Osteoblast (primary cell): ENCODE measurements at regions not wholly inside any gene's neighbourhood (a gene's known extent, or its start where the extent isn't known, plus 50 kb on each side); places are given as distances from the start of the nearest gene placed in this dataset.

Experiments
- DNase-seq: peaks from one replicate; pipeline ENCODE4 v3.0.0; 2011; ENCODE audit warnings: low spot score, mixed read lengths; ENCODE audit not compliant: insufficient read length; ENCODE audit errors: missing footprints
- H2AFZ ChIP-seq: 2 replicates; pipeline ENCODE4 v1.6.0; 2011; ENCODE audit warnings: mild to moderate bottlenecking, low read length
- H3K27ac ChIP-seq: 2 replicates; pipeline ENCODE4 v1.5.1; 2011; ENCODE audit warnings: mild to moderate bottlenecking, low read depth, low read length, moderate library complexity
- H3K27me3 ChIP-seq: 2 replicates; pipeline ENCODE4 v1.6.0; 2012; ENCODE audit warnings: mild to moderate bottlenecking, control low read depth, inconsistent platforms, low read length, moderate library complexity; ENCODE audit not compliant: insufficient read depth
- H3K36me3 ChIP-seq: 2 replicates; pipeline ENCODE4 v1.5.1; 2011; ENCODE audit warnings: mild to moderate bottlenecking, low read length, control low read depth, moderate library complexity; ENCODE audit not compliant: insufficient read depth
- H3K4me1 ChIP-seq: 2 replicates; pipeline ENCODE4 v1.5.1; 2011; ENCODE audit warnings: mild to moderate bottlenecking, low read length, control low read depth, moderate library complexity; ENCODE audit not compliant: insufficient read depth
- H3K4me2 ChIP-seq: 2 replicates; pipeline ENCODE4 v1.6.0; 2011; ENCODE audit warnings: mild to moderate bottlenecking, low read length; ENCODE audit not compliant: insufficient read depth
- H3K4me3 ChIP-seq: fragments of 200-600 bp; sonication (generic); 3 replicates; pipeline ENCODE4 v1.5.1; 2012; ENCODE audit warnings: mild to moderate bottlenecking, low read length, inconsistent platforms; ENCODE audit not compliant: insufficient read depth
- H3K79me2 ChIP-seq: 2 replicates; pipeline ENCODE4 v1.6.0; 2012; ENCODE audit warnings: mild to moderate bottlenecking, low read length, control low read depth, inconsistent platforms; ENCODE audit not compliant: insufficient read depth
- H3K9me3 ChIP-seq: 2 replicates; pipeline ENCODE4 v1.5.1; 2011; ENCODE audit warnings: low read depth, low read length, control low read depth
- H4K20me1 ChIP-seq: 2 replicates; pipeline ENCODE4 v1.6.0; 2012; ENCODE audit warnings: mild to moderate bottlenecking, low read length, control low read depth; ENCODE audit not compliant: insufficient read depth
- TF ChIP-seq, protein P1 (sequence below): IDR thresholded peaks from 2 replicates; pipeline ENCODE4 v1.5.1; 2011; ENCODE audit warnings: mild to moderate bottlenecking, low read depth, low read length, moderate library complexity; ENCODE audit errors: extremely low read depth

DNA sequence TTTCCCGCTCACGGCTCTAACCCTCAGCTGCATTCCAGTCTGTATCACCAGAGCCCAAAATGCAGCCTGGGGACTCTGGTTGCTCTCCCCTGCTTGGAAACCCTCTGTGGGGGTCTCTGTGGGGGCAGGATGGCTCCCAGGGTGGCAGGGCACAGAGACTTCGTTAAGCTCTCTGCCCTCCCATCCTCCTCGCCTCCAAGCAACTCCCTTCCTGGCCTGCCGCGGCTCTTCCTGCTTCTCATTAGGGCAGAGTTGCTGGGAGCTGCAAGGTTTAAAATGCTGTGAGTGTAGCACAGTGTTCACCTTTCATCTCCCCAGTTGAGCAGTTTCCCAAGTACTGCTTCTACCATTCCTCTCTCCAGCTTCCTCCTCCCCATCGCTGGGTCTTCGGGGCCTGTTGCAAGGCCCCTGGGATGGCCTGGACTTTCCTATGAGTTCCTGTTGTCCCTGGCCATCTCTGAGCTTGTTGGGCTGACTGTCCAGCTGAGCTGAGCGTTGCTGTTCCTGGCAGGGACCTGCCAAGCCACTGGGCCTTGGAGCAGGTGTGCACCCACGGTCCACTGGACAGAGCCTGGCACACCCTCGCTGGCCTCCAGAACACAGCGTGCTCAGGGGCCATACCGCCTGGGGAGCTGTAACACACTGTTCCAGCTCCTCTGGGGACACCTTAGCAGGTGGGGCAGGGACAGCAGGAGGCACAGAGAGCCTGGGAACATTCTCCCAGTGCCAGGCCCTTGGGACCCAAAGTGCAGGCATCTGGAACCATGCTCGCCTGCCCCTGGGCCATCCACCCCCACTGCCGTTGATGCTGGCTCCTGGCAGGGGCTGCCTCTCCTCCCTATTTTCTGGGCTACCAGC is 188.4 kb downstream of the C9orf50 start:
- TF ChIP-seq, protein P1, sequence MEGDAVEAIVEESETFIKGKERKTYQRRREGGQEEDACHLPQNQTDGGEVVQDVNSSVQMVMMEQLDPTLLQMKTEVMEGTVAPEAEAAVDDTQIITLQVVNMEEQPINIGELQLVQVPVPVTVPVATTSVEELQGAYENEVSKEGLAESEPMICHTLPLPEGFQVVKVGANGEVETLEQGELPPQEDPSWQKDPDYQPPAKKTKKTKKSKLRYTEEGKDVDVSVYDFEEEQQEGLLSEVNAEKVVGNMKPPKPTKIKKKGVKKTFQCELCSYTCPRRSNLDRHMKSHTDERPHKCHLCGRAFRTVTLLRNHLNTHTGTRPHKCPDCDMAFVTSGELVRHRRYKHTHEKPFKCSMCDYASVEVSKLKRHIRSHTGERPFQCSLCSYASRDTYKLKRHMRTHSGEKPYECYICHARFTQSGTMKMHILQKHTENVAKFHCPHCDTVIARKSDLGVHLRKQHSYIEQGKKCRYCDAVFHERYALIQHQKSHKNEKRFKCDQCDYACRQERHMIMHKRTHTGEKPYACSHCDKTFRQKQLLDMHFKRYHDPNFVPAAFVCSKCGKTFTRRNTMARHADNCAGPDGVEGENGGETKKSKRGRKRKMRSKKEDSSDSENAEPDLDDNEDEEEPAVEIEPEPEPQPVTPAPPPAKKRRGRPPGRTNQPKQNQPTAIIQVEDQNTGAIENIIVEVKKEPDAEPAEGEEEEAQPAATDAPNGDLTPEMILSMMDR, result no peak
- Histone ChIP-seq H3K27me3 (no peaks in the 10 kb centered on the region), H3K79me2 (no peaks in the 10 kb centered on the region), H4K20me1 (no peaks in the 10 kb centered on the region), H3K4me2 (no peak overlapping the region), H3K4me1 (peaks cover 3% of the 10 kb centered on the region), H2AFZ (no peak overlapping the region), H3K27ac (no peak overlapping the region), H3K9me3 (no peaks in the 10 kb centered on the region), H3K36me3 (no peaks in the 10 kb centered on the region), H3K4me3 (no peak overlapping the region)
- no peak for DNase-seq

- no peak overlapping the region for H3K27ac ChIP-seq
Measured at GRCh38 chr9:129430940-129431643, 189.8 kb downstream of the C9orf50 start.

DNA sequence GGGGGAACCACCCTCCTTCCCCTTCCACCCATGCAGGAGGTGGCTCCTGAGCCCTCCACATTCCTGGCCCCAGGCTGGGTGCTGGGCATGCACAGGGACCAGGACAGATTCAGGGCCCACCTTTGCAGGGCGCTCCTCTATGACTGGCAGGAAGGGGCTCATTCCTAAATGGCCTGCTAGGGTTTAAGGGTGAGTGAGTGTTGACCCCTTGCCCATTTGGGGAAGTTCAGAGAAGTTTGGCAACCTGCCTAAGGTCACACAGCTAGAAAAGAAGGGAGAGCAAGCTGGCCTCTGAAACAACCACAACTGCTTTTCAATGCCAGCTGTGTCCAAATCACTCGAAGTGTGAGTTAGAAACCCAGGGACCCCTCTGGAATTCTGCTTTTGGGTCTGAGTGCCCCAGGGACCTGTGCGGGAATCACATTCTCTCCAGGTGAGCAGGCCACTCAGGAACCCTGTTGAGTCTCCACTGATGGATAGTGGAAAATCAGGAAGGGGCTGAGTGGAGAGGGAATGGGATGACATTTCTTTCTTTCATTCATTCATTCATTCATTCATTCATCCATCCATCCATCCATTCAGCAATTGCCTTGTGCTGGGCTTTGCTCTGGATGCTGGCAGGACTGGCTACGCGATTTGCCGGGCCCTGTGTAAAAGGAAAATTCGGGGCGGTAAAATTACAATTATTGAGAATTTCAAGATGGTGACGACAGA is 191.9 kb downstream of the C9orf50 start:
- no peaks in the 10 kb centered on the region for H3K9me3 ChIP-seq
- no peak overlapping the region for H2AFZ ChIP-seq
- no peaks in the 10 kb centered on the region for H3K4me1 ChIP-seq
- H3K79me2 ChIP-seq, result no peaks in the 10 kb centered on the region
- no peak overlapping the region for H3K27ac ChIP-seq
- no peaks in the 10 kb centered on the region for H3K27me3 ChIP-seq
- H4K20me1 ChIP-seq, result no peaks in the 10 kb centered on the region
- no peak for DNase-seq
- H3K4me2 ChIP-seq, result no peak overlapping the region
- no peaks in the 10 kb centered on the region for H3K36me3 ChIP-seq
- TF ChIP-seq, protein P1, result no peak
- no peak overlapping the region for H3K4me3 ChIP-seq

More at GRCh38 chr9:129430940-129431643, 189.8 kb downstream of the C9orf50 start:
- no peak for DNase-seq
- no peak overlapping the region for H3K4me2 ChIP-seq
- no peaks in the 10 kb centered on the region for H4K20me1 ChIP-seq
- no peaks in the 10 kb centered on the region for H3K36me3 ChIP-seq
- H3K4me3 ChIP-seq, result no peak overlapping the region
- TF ChIP-seq, protein P1, result no peak
- no peaks in the 10 kb centered on the region for H3K27me3 ChIP-seq
- no peaks in the 10 kb centered on the region for H3K4me1 ChIP-seq
- H3K9me3 ChIP-seq, result no peaks in the 10 kb centered on the region
- no peaks in the 10 kb centered on the region for H3K79me2 ChIP-seq
- H2AFZ ChIP-seq, result no peak overlapping the region
